ENCODE measurements at regions not wholly inside any gene's neighbourhood (a gene's known extent, or its start where the extent isn't known, plus 50 kb on each side); places are given as distances from the start of the nearest gene placed in this dataset.

DNA sequence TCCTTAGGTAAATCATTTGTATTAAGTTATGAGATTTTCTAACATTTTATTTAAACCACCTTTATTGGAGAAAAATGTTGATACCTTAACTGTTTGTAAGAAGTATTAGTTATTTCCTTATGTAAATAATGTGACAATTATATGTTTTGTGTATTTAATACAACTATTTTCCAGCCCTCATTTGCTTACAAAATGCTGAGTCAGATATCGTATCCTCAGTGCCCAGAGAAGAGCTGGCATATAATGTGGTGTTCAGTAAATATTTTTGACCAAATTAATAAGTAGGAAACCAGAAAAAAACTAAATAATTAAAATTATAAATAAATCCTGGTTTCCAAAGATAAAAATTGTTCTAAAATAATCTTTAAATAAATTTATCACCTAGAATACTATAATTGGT, 140.2 kb upstream of the PCDH17 start:
- no peaks in the 10 kb centered on the region for H3K27me3 ChIP-seq
- 60 to 75% (median 73%) methylated on average over 1 of the region's 1 CpG for WGBS, 4 donors

DNA sequence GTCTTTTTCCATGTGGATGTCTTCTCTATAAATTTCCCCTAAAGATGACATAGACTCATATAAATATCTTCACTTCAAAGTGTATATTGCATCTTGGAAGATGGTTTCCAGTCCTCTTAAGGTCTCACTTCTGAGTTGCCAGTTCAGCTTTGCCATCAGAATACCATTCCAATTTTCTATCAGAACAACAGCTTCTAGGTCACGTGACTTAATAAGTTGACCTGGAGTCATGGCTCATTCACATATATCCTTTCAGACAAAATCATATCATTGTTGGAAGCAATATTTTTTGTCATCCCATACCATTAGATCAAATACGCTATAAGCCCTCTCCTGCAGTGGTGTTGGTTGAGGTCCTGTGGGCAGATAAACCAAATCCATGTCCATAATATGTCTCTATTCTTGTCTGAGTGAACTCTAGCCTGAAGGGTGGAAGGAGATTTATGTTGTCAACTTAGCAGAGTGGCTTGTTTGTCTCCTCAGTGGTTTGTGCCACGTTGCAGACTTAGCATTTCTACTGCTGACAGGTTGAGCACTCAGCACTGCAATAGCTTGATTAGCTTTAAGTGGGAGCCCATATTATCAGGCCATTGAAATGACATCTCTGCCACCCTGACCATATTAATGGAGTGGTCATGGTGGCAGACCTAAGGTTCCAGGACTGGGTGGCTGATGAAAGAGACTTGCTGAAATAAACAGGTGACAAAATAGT, 123.6 kb upstream of the PCDH17 start:
- no peak for DNase-seq
- WGBS, 4 donors, result 65 to 73% (median 66%) methylated on average over 3 of the region's 3 CpGs
- intact Hi-C loops (cut with DNase I), result no loop called here
- Histone ChIP-seq H3K9me3 (replicated peaks in 1 of 3) (no peaks in the 10 kb centered on the region), H3K4me3 (no peak overlapping the region), H3K27me3 (no peaks in the 10 kb centered on the region), H3K4me1 (replicated peaks in 1 of 2) (no peaks in the 10 kb centered on the region), H3K27ac (no peak overlapping the region), H3K36me3 (replicated peaks in 1 of 2) (no peaks in the 10 kb centered on the region)
- no peak for TF ChIP-seq POLR2A (IDR thresholded peaks at IDR 0.05)
- no peak for TF ChIP-seq CTCF (IDR thresholded peaks at IDR 0.05)

More for the DNA sequence above, 140.2 kb upstream of the PCDH17 start:
- H3K36me3 ChIP-seq (replicated peaks in 1 of 2), result no peaks in the 10 kb centered on the region
- H3K27ac ChIP-seq, result no peak overlapping the region
- H3K4me3 ChIP-seq, result no peak overlapping the region
- no peaks in the 10 kb centered on the region for H3K4me1 ChIP-seq (replicated peaks in 1 of 2)
- intact Hi-C loops (cut with DNase I), result no loop called here
- DNase-seq, result no peak
- no peaks in the 10 kb centered on the region for H3K9me3 ChIP-seq (replicated peaks in 1 of 3)
- TF ChIP-seq CTCF (IDR thresholded peaks at IDR 0.05) (no peak), POLR2A (IDR thresholded peaks at IDR 0.05) (no peak)

- no peaks in the 10 kb centered on the region for H3K4me1 ChIP-seq (replicated peaks in 1 of 2)
- no peak overlapping the region for H3K4me3 ChIP-seq
- no peak overlapping the region for H3K27ac ChIP-seq
- H3K27me3 ChIP-seq, result no peaks in the 10 kb centered on the region
- no peak for TF ChIP-seq CTCF (IDR thresholded peaks at IDR 0.05)
- TF ChIP-seq POLR2A (IDR thresholded peaks at IDR 0.05), result no peak
- no peak for DNase-seq
- H3K36me3 ChIP-seq (replicated peaks in 1 of 2), result no peaks in the 10 kb centered on the region
- intact Hi-C loops (cut with DNase I), result no loop called here
- H3K9me3 ChIP-seq (replicated peaks in 1 of 3), result no peaks in the 10 kb centered on the region
Measured at GRCh38 chr13:57511603-57512002, 119.9 kb upstream of the PCDH17 start.

- intact Hi-C loops (cut with DNase I), result no loop called here
- WGBS, 4 donors, result 71 to 83% (median 79%) methylated on average over 1 of the region's 1 CpG
- Histone ChIP-seq H3K27me3 (no peaks in the 10 kb centered on the region), H3K27ac (no peak overlapping the region), H3K4me3 (no peak overlapping the region), H3K9me3 (replicated peaks in 1 of 3) (peaks cover 0 to 9% (median 0%) of the 10 kb centered on the region in 3 donors), H3K36me3 (replicated peaks in 1 of 2) (no peaks in the 10 kb centered on the region), H3K4me1 (replicated peaks in 1 of 2) (no peaks in the 10 kb centered on the region)
- DNase-seq, result no peak
- TF ChIP-seq POLR2A (IDR thresholded peaks at IDR 0.05) (no peak), CTCF (IDR thresholded peaks at IDR 0.05) (no peak)
Measured at GRCh38 chr13:57527114-57527735, 104.3 kb upstream of the PCDH17 start.

Measured in adrenal gland (tissue), 9 donors.